CD4-positive, alpha-beta memory T cell (primary cell): ENCODE measurements at regions not wholly inside any gene's neighbourhood (a gene's known extent, or its start where the extent isn't known, plus 50 kb on each side); places are given as distances from the start of the nearest gene placed in this dataset.

Source experiments
- CTCF ChIA-PET: fragments of 350-600 bp; sonication (Branson Sonifier 250); formaldehyde crosslinking; loops from one replicate; lab custom pipeline; 2021; ENCODE audit warnings: inconsistent platforms; ENCODE audit not compliant: partially characterized antibody; lab: Charles Lee
- POLR2A ChIA-PET: fragments of 350-600 bp; sonication (Branson Sonifier 250); formaldehyde crosslinking; loops from one replicate; lab custom pipeline; 2021; ENCODE audit not compliant: partially characterized antibody; lab: Charles Lee
- DNase-seq, 5 donors: peaks; one replicate each; pipeline versions ENCODE4 v3.0.0 to v3.0.0-alpha.2; 2020 to 2022; ENCODE audit warnings: mixed read lengths in 1 of 5
- H3K27ac ChIP-seq: one replicate; pipeline ENCODE4 v1.7.0; 2013; ENCODE audit warnings: low read depth, low read length
- H3K27me3 ChIP-seq: 2 replicates; pipeline ENCODE4 v1.7.0; 2013; ENCODE audit warnings: mild to moderate bottlenecking, low read length, moderate library complexity; ENCODE audit not compliant: insufficient read depth
- H3K36me3 ChIP-seq: 2 replicates; pipeline ENCODE4 v1.7.0; 2013; ENCODE audit warnings: mild to moderate bottlenecking, low read length, moderate library complexity; ENCODE audit not compliant: insufficient read depth
- H3K4me1 ChIP-seq: 2 replicates; pipeline ENCODE4 v1.7.0; 2013; ENCODE audit warnings: mild to moderate bottlenecking, low read length, moderate library complexity; ENCODE audit not compliant: insufficient read depth
- H3K4me3 ChIP-seq, 2 donors: one replicate each; pipeline ENCODE4 v1.7.0; 2013; ENCODE audit warnings: low read length in 2 of 2, mild to moderate bottlenecking in 1 of 2
- H3K9me3 ChIP-seq, 2 donors: one replicate each; pipeline ENCODE4 v1.7.0; 2013; ENCODE audit warnings: low read length in 2 of 2, control low read depth in 1 of 2; ENCODE audit not compliant: control insufficient read depth in 1 of 2
- H3K27ac Mint-ChIP-seq, 7 donors: one replicate each; pipeline ENCODE4 v1.8.0; 2020 to 2021; ENCODE audit warnings: mixed read lengths in 7 of 7, mild to moderate bottlenecking in 6 of 7, inconsistent platforms in 3 of 7, moderate library complexity in 3 of 7
- H3K27me3 Mint-ChIP-seq, 2 donors: one replicate each; pipeline ENCODE4 v1.8.0; 2020 to 2021; ENCODE audit warnings: mixed read lengths in 2 of 2
- H3K36me3 Mint-ChIP-seq, 2 donors: one replicate each; pipeline ENCODE4 v1.8.0; 2020 to 2021; ENCODE audit warnings: mixed read lengths in 2 of 2, inconsistent platforms in 1 of 2, mild to moderate bottlenecking in 1 of 2
- H3K4me1 Mint-ChIP-seq, 4 donors: one replicate each; pipeline ENCODE4 v1.8.0; 2020 to 2021; ENCODE audit warnings: mixed read lengths in 4 of 4, mild to moderate bottlenecking in 1 of 4
- H3K4me3 Mint-ChIP-seq, 8 donors: one replicate each; pipeline ENCODE4 v1.8.0; 2020 to 2021; ENCODE audit warnings: mixed read lengths in 8 of 8, mild to moderate bottlenecking in 7 of 8, moderate library complexity in 6 of 8, inconsistent platforms in 3 of 8
- H3K9me3 Mint-ChIP-seq, 8 donors: one replicate each; pipeline ENCODE4 v1.8.0; 2020 to 2021; ENCODE audit warnings: mixed read lengths in 8 of 8, mild to moderate bottlenecking in 5 of 8, inconsistent platforms in 3 of 8, moderate library complexity in 1 of 8
- intact Hi-C: fragments of 100-400 bp; cut with micrococcal nuclease; formaldehyde crosslinking; loops from one replicate; pipeline ENCODE4 v1.15.1; 2023

DNA sequence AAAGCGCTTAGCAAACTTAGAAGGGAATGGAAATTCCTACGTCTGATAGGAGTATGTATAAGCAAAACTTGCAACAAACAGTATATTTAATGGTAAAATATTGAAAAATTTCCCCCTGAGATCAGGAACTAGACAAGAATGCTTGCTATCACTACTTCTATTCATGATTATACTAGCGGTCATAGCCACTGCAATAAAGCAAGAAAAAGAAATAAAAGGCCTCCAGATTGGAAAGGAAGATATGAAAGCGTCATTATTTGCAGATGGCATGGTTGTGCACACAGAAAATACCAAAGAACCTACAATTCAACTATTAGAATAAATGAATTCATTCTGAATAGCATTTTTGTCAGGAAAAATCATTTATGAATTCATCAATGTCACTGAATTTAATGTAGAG, 87.2 kb upstream of the BCOR start:
- Histone ChIP-seq H3K9me3 (no peaks in the 10 kb centered on the region), H3K4me1 (no peaks in the 10 kb centered on the region), H3K4me3 (no peak overlapping the region), H3K27ac (no peak overlapping the region), H3K27me3 (no peaks in the 10 kb centered on the region), H3K36me3 (no peaks in the 10 kb centered on the region)
- Mint-ChIP-seq H3K9me3 (peaks cover 0 to 14% (median 8%) of the 10 kb centered on the region in 8 donors), H3K36me3 (no peaks in the 10 kb centered on the region), H3K27ac (no peak overlapping the region), H3K4me1 (peaks cover 0 to 5% (median 2%) of the 10 kb centered on the region in 4 donors), H3K27me3 (no peaks in the 10 kb centered on the region), H3K4me3 (no peak overlapping the region)
- intact Hi-C loops, result no loop called here
- CTCF ChIA-PET, result interaction anchor here (1.7 kb wide), 1 partner anchor 7 kb away, joined by 6 read pairs; no protein-coding TSS in a partner anchor
- DNase-seq, result no peak
- POLR2A ChIA-PET, result no interaction called here

DNA sequence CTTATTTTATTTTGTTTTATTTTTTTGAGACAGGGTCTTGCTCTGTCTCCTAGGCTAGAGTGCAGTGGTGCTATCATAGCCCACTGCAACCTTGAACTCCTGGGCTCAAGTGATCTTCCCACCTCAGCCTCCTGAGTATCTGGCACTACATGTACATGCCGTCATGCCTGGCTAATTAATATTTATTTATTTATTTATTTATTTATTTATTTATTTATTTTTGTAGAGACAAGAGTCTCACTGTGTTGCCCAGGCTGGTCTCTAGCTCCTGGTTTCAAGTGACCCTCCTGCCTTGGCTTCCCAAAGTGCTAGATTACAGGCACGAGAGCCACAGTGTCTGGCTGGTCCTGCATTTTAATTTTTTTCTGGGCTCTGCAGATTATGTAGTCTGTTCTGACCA, 84.9 kb upstream of the BCOR start:
- no peak overlapping the region for H3K4me3 ChIP-seq
- no peak overlapping the region for H3K27ac ChIP-seq
- H3K4me1 ChIP-seq, result no peaks in the 10 kb centered on the region
- H3K27me3 Mint-ChIP-seq, result no peaks in the 10 kb centered on the region
- no peak overlapping the region for H3K27ac Mint-ChIP-seq
- peaks cover 0 to 14% (median 8%) of the 10 kb centered on the region in 8 donors for H3K9me3 Mint-ChIP-seq
- intact Hi-C loops, result no loop called here
- no peak for DNase-seq
- no peaks in the 10 kb centered on the region for H3K36me3 ChIP-seq
- ChIA-PET CTCF (no interaction called here), POLR2A (interaction anchor here (0.6 kb wide), 1 partner anchor 13 kb away, joined by 3 read pairs; no protein-coding TSS in a partner anchor)
- no peaks in the 10 kb centered on the region for H3K36me3 Mint-ChIP-seq
- no peak overlapping the region for H3K4me3 Mint-ChIP-seq
- peaks cover 0 to 4% (median 1%) of the 10 kb centered on the region in 4 donors for H3K4me1 Mint-ChIP-seq
- no peaks in the 10 kb centered on the region for H3K27me3 ChIP-seq
- no peaks in the 10 kb centered on the region for H3K9me3 ChIP-seq

DNA sequence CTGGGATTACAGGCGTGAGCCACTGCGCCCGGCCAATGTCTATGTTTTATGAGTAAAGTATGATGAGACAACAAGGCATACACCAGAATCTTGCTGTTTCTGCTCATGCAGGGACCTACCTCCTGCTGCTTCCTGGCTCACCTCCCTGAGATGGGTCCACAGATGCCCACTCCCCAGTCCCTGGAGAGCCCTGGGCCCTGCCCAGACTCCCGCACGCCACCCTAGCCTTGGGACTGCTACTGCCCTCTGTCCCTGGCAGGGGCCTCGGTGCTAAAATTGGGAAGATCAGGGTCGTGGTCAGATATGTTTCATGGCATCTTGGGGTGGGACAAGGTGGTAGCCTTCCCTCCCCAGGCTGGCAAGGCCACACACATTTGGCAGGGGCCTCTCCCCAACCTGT, 84.3 kb upstream of the BCOR start:
- intact Hi-C loops, result no loop called here
- POLR2A ChIA-PET, result interaction anchor here (0.6 kb wide), 1 partner anchor 12 kb away, joined by 3 read pairs; no protein-coding TSS in a partner anchor
- DNase-seq, result no peak
- Histone ChIP-seq H3K4me3 (no peak overlapping the region), H3K36me3 (no peaks in the 10 kb centered on the region), H3K27me3 (no peaks in the 10 kb centered on the region), H3K27ac (no peak overlapping the region), H3K9me3 (no peaks in the 10 kb centered on the region), H3K4me1 (peaks cover 5% of the 10 kb centered on the region)
- peaks cover 3 to 9% (median 5%) of the 10 kb centered on the region in 4 donors for H3K4me1 Mint-ChIP-seq
- H3K27ac Mint-ChIP-seq, result no peak overlapping the region
- no peak overlapping the region for H3K4me3 Mint-ChIP-seq
- no peaks in the 10 kb centered on the region for H3K27me3 Mint-ChIP-seq
- H3K36me3 Mint-ChIP-seq, result no peaks in the 10 kb centered on the region
- H3K9me3 Mint-ChIP-seq, result peaks cover 0 to 14% (median 8%) of the 10 kb centered on the region in 8 donors
- CTCF ChIA-PET, result no interaction called here

DNA sequence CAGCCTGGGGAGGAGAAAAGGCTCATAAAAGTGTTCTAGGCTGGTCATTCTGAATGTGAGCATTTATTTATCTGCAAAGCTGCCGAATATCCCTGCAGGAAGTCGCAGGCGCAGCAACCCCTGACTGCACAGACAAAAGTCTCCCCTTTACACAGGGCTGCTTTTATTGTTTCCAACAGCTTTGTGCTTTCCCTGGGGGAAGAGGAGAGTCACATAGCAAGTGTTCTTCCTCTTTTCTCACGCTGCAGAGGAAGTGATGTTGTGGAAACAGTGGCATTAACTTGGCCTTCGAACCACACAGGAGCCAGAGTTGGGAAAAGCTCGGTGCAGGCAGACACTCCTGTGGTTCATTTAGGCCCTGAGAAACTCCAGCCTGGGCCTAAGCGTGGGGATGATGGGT, 81.5 kb upstream of the BCOR start:
- H3K4me3 Mint-ChIP-seq, result no peak overlapping the region
- POLR2A ChIA-PET, result interaction anchor here (6.5 kb wide), 1 partner anchor 13 kb away, joined by 71 read pairs; no protein-coding TSS in a partner anchor
- Histone ChIP-seq H3K27me3 (no peaks in the 10 kb centered on the region), H3K4me1 (peaks cover 6% of the 10 kb centered on the region), H3K27ac (no peak overlapping the region), H3K9me3 (no peaks in the 10 kb centered on the region), H3K36me3 (no peaks in the 10 kb centered on the region), H3K4me3 (no peak overlapping the region)
- peaks cover 3 to 25% (median 9%) of the 10 kb centered on the region in 4 donors for H3K4me1 Mint-ChIP-seq
- intact Hi-C loops, result loop anchor here (10.0 kb wide), 2 partner anchors 556 to 906 kb away; partner anchors contain the start of genes MED14 and USP9X
- CTCF ChIA-PET, result interaction anchor here (2.6 kb wide), 1 partner anchor 88 kb away, joined by 6 read pairs; no protein-coding TSS in a partner anchor
- H3K27ac Mint-ChIP-seq, result peak overlapping the region in 1 of 7 donors; percentile 62
- no peaks in the 10 kb centered on the region for H3K27me3 Mint-ChIP-seq
- DNase-seq, result no peak
- peaks cover 0 to 8% (median 0%) of the 10 kb centered on the region in 8 donors for H3K9me3 Mint-ChIP-seq
- peaks cover 0 to 5% of the 10 kb centered on the region in 2 donors for H3K36me3 Mint-ChIP-seq

DNA sequence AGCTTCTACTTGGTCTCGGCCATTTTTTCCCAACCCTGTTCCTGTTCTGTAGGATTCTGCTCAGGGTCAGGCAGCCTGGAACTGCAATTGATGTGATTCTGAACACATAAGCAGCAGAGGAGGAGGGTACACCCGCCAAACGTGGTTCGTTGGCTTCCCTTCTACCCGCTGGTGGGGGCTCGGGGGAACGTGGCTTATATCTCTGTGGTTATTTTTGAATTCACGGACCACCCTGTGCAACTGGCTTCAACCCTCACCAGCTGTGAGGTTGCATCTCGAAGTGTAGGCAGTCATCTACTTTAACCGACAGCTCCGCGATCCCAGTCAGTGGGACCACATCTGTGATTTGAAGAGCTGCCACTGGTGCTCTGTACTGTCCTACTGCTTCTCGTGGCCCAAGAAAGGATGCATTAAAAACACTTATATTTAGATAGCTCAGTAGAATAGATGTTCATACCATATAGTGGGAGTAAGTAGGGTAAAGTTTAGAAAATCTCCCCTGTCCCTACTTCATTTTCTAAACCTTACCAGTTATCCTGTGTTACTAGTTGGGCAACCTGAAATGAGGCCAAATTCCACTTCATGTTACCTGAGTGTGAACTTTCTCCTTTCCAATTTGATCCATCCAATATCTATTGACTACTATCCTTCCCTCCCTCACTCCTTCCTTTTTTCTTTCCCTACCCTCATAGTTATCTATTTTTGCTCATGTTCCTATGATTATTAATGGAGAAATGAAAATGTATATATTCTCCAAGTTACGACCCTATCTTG, 80.4 kb upstream of the BCOR start:
- H3K9me3 Mint-ChIP-seq, result peaks cover 0 to 10% (median 0%) of the 10 kb centered on the region in 8 donors
- Histone ChIP-seq H3K9me3 (no peaks in the 10 kb centered on the region), H3K4me1 (peaks cover 15% of the 10 kb centered on the region), H3K27me3 (no peaks in the 10 kb centered on the region), H3K36me3 (no peaks in the 10 kb centered on the region), H3K4me3 (no peak overlapping the region), H3K27ac (no peak overlapping the region)
- no peak for DNase-seq
- H3K36me3 Mint-ChIP-seq, result peaks cover 0 to 8% of the 10 kb centered on the region in 2 donors
- POLR2A ChIA-PET, result interaction anchor here (0.9 to 11.9 kb wide), 8 partner anchors 9 to 420 kb away, joined by 3 to 323 read pairs (median 21); partner anchors contain the start of gene BCOR
- intact Hi-C loops, result loop anchor here (10.0 kb wide), 2 partner anchors 557 to 907 kb away; partner anchors contain the start of genes MED14 and USP9X
- H3K27ac Mint-ChIP-seq, result peak overlapping the region; percentile 56 to 100 (median 96)
- H3K4me1 Mint-ChIP-seq, result peaks cover 9 to 37% (median 17%) of the 10 kb centered on the region in 4 donors
- no peaks in the 10 kb centered on the region for H3K27me3 Mint-ChIP-seq
- CTCF ChIA-PET, result interaction anchor here (1.2 to 2.6 kb wide), 5 partner anchors 8 to 89 kb away, joined by 3 to 6 read pairs (median 4); no protein-coding TSS in a partner anchor
- H3K4me3 Mint-ChIP-seq, result peak overlapping the region in 1 of 8 donors; percentile 21

DNA sequence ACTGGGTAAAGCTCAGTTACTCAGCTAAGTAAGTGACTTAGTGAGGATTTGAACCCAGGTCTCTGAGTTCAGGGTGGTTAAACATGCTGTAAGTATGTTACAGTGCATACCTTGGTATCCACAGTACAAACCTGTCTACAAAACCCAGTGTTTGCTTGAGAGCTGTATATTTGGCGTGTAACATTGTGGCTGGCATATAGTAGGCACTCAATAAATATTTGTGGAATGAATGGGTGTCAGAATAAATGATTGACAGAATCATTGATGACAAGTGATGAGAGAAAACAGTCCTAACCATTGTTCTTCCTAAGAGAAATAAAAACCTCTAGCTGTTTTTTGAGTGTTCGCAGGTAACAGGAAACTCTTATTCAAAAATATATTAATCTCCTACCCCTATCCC, 79.7 kb upstream of the BCOR start:
- Mint-ChIP-seq H3K27ac (peak overlapping the region; percentile 93 to 100 (median 98)), H3K27me3 (no peaks in the 10 kb centered on the region), H3K36me3 (peaks cover 0 to 8% of the 10 kb centered on the region in 2 donors), H3K4me3 (peak overlapping the region; percentile 78 to 94 (median 90)), H3K9me3 (peaks cover 0 to 10% (median 0%) of the 10 kb centered on the region in 8 donors), H3K4me1 (peaks cover 12 to 42% (median 21%) of the 10 kb centered on the region in 4 donors)
- H3K27ac ChIP-seq, result peak overlapping the region; percentile 53
- intact Hi-C loops, result loop anchor here (10.0 kb wide), 2 partner anchors 557 to 907 kb away; partner anchors contain the start of genes MED14 and USP9X
- H3K4me1 ChIP-seq, result peaks cover 22% of the 10 kb centered on the region
- no peaks in the 10 kb centered on the region for H3K36me3 ChIP-seq
- H3K9me3 ChIP-seq, result no peaks in the 10 kb centered on the region
- no peaks in the 10 kb centered on the region for H3K27me3 ChIP-seq
- POLR2A ChIA-PET, result interaction anchor here (0.9 to 11.9 kb wide), 17 partner anchors 10 to 907 kb away, joined by 3 to 323 read pairs (median 5); partner anchors contain the start of genes BCOR and USP9X
- CTCF ChIA-PET, result interaction anchor here (0.9 to 2.6 kb wide), 6 partner anchors 8 to 322 kb away, joined by 3 to 6 read pairs (median 4); no protein-coding TSS in a partner anchor
- no peak for DNase-seq
- H3K4me3 ChIP-seq, result peak overlapping the region in 1 of 2 donors; percentile 44
